BLaER1 treated with 17β-estradiol and CSF1 and Interleukin-3, amounts not matched to agents 10 nM and 100 nM (cell line): ENCODE measurements at regions not wholly inside any gene's neighbourhood (a gene's known extent, or its start where the extent isn't known, plus 50 kb on each side); places are given as distances from the start of the nearest gene placed in this dataset.

ENCODE experiments used
- H3K27ac ChIP-seq, 11 experiments: shearing (Covaris generic); formaldehyde crosslinking; 2 replicates each; pipeline ENCODE4 v1.8.1; 2022
- H3K27me3 ChIP-seq, 11 experiments: shearing (Covaris generic); formaldehyde crosslinking; 2 replicates each; pipeline ENCODE4 v1.8.1; 2022
- H3K36me3 ChIP-seq, 11 experiments: shearing (Covaris generic); formaldehyde crosslinking; 2 replicates each; pipeline ENCODE4 v1.8.1; 2022
- H3K4me1 ChIP-seq, 10 experiments: shearing (Covaris generic); formaldehyde crosslinking; 2 replicates each; pipeline ENCODE4 v1.8.1; 2022
- H3K4me2 ChIP-seq, 11 experiments: shearing (Covaris generic); formaldehyde crosslinking; 2 replicates each; pipeline ENCODE4 v1.8.1; 2022
- H3K4me3 ChIP-seq, 10 experiments: shearing (Covaris generic); formaldehyde crosslinking; 2 replicates each; pipeline ENCODE4 v1.8.1; 2022
- H3K9ac ChIP-seq, 11 experiments: shearing (Covaris generic); formaldehyde crosslinking; 2 replicates each; pipeline ENCODE4 v1.8.1; 2022
- H3K9me3 ChIP-seq, 11 experiments: shearing (Covaris generic); formaldehyde crosslinking; replicated peaks in 1 of 11; 2 replicates each; pipeline ENCODE4 v1.8.1; 2022
- H4K20me1 ChIP-seq, 11 experiments: shearing (Covaris generic); formaldehyde crosslinking; 2 replicates each; pipeline ENCODE4 v1.8.1; 2022
- Cebpa-rat ChIP-seq, 11 experiments: shearing (Covaris generic); IDR thresholded peaks; 2 replicates each; pipeline ENCODE4 v1.8.1; 2022

DNA sequence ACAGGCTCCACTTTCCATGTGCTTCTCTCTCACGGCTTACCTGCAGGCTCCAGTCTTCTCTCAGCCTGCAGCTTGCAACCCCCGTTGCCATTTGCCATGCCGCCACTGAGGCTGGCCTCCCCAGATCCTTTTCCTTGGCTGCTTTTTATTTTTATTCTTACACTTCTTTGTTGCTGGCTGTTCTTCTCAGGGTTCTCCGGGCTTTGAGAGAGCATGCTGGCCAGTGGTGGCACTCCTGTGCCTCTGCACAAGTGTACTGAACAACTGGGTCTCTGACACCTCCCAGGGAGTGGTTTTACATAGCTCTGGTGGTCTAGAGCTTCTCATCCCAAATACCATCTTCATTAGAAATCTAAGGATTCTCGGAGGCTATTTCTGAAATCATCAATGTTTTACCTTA is 241.7 kb upstream of the MTNR1B start:
- Histone ChIP-seq H3K4me1 (no peaks in the 10 kb centered on the region), H3K36me3 (no peaks in the 10 kb centered on the region), H3K4me2 (no peak overlapping the region), H3K9ac (no peak overlapping the region), H3K27ac (no peak overlapping the region), H4K20me1 (no peaks in the 10 kb centered on the region), H3K27me3 (no peaks in the 10 kb centered on the region), H3K9me3 (peaks cover 0 to 12% (median 0%) of the 10 kb centered on the region in 11 experiments; a peak in 3 of 22 replicates), H3K4me3 (no peak overlapping the region)
- no peak for TF ChIP-seq Cebpa-rat (IDR thresholded peaks at IDR 0.05)

DNA sequence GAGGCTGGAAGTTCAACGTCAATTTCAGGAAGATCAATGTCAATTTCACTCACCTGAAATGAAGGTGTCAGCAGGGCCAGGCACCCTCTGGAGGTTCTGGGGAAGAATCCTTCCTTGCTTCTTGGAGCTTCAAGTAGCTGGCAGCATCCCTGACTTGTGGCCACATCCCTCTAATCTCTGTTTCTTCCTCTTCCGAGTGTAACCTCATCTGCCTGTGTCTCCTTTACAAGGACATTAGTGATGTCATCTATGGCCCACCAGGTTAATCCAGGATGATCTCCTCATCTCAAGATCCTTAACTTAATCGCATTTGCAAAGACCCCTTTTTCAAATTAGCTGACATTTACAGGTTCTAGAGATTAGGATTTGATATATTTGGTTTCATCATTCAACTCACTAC is 240.8 kb upstream of the MTNR1B start:
- TF ChIP-seq Cebpa-rat (IDR thresholded peaks at IDR 0.05), result no peak
- no peak overlapping the region for H3K4me2 ChIP-seq
- H3K4me1 ChIP-seq, result no peaks in the 10 kb centered on the region
- H3K27me3 ChIP-seq, result no peaks in the 10 kb centered on the region
- no peak overlapping the region for H3K27ac ChIP-seq
- no peaks in the 10 kb centered on the region for H3K36me3 ChIP-seq
- no peak overlapping the region for H3K4me3 ChIP-seq
- peaks cover 0 to 6% (median 0%) of the 10 kb centered on the region in 11 experiments; a peak in 2 of 22 replicates for H3K9me3 ChIP-seq
- no peaks in the 10 kb centered on the region for H4K20me1 ChIP-seq
- H3K9ac ChIP-seq, result no peak overlapping the region

DNA sequence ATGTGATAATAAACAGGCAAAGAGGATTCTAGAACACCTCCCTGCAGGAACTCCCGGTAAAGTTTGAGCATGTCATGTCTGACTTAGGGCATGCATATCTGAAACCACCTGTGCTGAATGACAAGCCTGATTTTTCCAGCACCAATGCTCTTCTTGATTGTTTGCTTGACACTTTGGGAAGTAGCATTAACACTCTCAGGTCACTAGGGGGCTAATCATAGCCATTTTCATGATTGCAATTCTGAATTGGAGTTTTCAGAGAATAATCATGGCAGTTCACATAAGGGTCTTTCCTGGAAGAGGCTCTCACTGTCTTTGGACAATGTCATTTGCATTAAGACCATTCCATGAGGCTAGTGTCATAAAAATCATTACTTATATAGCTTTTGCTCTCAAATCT is 234.4 kb upstream of the MTNR1B start:
- no peak overlapping the region for H3K4me3 ChIP-seq
- TF ChIP-seq Cebpa-rat (IDR thresholded peaks at IDR 0.05), result no peak
- no peak overlapping the region for H3K27ac ChIP-seq
- H3K36me3 ChIP-seq, result no peaks in the 10 kb centered on the region
- H3K4me2 ChIP-seq, result no peak overlapping the region
- no peaks in the 10 kb centered on the region for H3K27me3 ChIP-seq
- H3K4me1 ChIP-seq, result no peaks in the 10 kb centered on the region
- H3K9me3 ChIP-seq, result no peaks in the 10 kb centered on the region
- no peaks in the 10 kb centered on the region for H4K20me1 ChIP-seq
- H3K9ac ChIP-seq, result no peak overlapping the region

DNA sequence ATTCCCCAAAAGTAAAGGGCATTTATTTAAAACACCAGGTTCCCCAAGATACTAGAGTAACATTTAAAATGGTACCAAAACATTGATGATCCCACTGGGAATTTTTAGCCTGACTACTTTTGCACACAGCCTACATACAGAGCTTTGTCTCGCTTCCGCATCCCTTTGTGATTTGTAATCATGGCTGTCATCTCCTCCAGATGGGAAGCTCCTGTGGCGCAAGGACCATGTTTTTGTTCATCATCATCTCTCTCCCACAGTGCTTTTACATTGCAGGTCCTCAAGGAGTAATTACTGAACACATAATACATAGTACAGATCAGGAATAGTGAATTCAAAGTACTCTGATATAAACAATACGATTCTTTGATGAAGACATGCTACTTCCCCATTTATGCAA is 231.2 kb upstream of the MTNR1B start:
- Histone ChIP-seq H3K27me3 (no peaks in the 10 kb centered on the region), H3K9ac (no peak overlapping the region), H3K4me1 (no peaks in the 10 kb centered on the region), H3K36me3 (no peaks in the 10 kb centered on the region), H3K27ac (no peak overlapping the region), H3K4me3 (no peak overlapping the region), H3K4me2 (no peak overlapping the region), H3K9me3 (no peaks in the 10 kb centered on the region), H4K20me1 (no peaks in the 10 kb centered on the region)
- no peak for TF ChIP-seq Cebpa-rat (IDR thresholded peaks at IDR 0.05)

DNA sequence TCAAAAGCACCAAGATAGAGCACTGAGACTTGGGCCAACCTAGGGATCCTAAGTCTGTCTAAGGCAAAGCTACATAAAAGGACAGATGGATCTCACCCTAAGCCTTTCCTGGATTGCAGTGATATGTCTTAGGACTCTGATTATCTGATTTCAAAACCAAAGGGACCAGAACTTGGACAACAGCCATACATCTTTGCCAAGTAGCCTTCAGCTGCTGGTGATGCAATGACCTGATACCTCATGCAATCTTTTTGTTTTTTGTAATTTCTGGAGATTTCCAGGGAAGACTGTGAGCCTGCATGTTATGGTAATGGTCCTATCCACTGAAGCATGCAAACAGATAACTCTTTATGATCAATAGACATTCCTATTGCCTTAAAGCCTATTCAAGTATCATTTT is 230.4 kb upstream of the MTNR1B start:
- Histone ChIP-seq H3K9me3 (no peaks in the 10 kb centered on the region), H3K4me1 (no peaks in the 10 kb centered on the region), H3K9ac (no peak overlapping the region), H3K4me3 (no peak overlapping the region), H3K36me3 (no peaks in the 10 kb centered on the region), H4K20me1 (no peaks in the 10 kb centered on the region), H3K27ac (no peak overlapping the region), H3K4me2 (no peak overlapping the region), H3K27me3 (no peaks in the 10 kb centered on the region)
- no peak for TF ChIP-seq Cebpa-rat (IDR thresholded peaks at IDR 0.05)

DNA sequence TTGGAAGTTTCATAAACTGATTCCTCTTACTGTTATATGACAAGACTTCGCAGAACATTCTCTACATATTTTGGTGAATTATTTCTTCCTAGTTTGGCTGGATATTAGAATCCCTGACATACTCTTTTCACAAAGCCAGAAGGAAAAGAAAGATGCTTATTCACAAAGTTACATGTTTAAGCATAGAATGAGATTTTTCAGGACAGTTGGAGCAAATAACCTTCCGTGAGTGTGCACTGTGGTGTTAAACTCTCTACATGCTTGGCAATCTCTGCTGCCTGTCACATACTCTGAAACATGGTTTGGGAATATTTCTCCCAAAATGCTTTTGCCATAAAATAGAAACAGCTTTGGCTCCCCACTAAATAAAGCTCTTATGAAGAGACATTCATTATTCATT is 230.0 kb upstream of the MTNR1B start:
- Histone ChIP-seq H3K27ac (no peak overlapping the region), H3K4me3 (no peak overlapping the region), H3K9me3 (no peaks in the 10 kb centered on the region), H3K4me2 (no peak overlapping the region), H3K36me3 (no peaks in the 10 kb centered on the region), H4K20me1 (no peaks in the 10 kb centered on the region), H3K27me3 (no peaks in the 10 kb centered on the region), H3K4me1 (no peaks in the 10 kb centered on the region), H3K9ac (no peak overlapping the region)
- TF ChIP-seq Cebpa-rat (IDR thresholded peaks at IDR 0.05), result no peak

DNA sequence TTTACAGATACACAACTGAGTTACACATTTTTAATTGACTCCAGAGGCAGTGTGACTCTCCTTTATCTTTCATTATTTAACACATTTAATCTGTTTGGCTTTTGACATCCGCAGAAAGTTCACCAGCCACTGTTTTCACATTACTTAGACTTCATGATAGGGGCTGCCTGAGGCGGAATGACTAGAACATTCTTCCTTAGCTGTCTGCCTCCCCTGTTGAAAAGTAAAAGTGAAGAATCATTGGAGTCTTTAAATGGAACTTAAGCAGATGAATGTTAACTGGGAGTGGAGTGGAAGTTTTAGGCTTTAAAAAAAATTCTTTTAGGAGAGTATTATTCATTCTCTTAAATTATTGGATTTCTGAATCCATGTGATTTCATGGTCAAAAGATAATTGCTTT is 229.2 kb upstream of the MTNR1B start:
- Histone ChIP-seq H3K4me2 (no peak overlapping the region), H3K27me3 (no peaks in the 10 kb centered on the region), H3K4me3 (no peak overlapping the region), H3K9ac (no peak overlapping the region), H3K9me3 (no peaks in the 10 kb centered on the region), H3K4me1 (no peaks in the 10 kb centered on the region), H3K36me3 (no peaks in the 10 kb centered on the region), H3K27ac (no peak overlapping the region), H4K20me1 (no peaks in the 10 kb centered on the region)
- no peak for TF ChIP-seq Cebpa-rat (IDR thresholded peaks at IDR 0.05)

DNA sequence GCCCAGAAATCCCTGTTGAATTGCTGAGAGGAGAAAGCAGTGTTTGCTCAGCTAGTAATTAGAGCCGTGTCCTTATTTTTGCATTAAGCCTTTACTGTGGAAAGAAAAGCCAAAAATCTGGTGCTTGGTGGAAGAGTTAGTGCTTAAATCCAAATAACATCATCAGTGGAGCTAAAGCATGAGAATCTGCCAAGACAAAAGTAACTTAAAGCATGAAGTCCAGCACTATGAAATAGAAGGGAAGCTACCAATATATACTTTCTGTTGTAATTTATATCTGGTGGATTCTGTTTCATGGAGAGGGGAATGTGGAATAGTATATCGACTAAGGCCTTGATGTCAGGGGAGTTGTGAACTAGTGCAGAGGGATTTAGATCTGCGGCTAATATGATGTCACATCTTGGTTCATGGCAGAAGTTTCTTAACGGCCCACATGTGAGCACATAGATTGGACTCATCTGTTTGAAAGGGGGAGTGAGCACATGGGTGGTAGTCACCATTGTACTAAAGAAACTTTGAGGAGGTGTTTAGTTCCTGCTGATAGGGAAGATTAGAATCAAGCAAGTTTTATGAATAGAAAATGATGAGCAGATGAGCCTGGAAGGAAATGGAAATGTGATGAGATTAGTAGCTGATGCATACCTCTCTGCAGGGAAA is 224.4 kb upstream of the MTNR1B start:
- TF ChIP-seq Cebpa-rat (IDR thresholded peaks at IDR 0.05), result no peak
- Histone ChIP-seq H3K4me2 (no peak overlapping the region), H3K36me3 (no peaks in the 10 kb centered on the region), H3K4me1 (no peaks in the 10 kb centered on the region), H4K20me1 (no peaks in the 10 kb centered on the region), H3K27ac (no peak overlapping the region), H3K27me3 (no peaks in the 10 kb centered on the region), H3K9me3 (peaks cover 0 to 12% (median 10%) of the 10 kb centered on the region in 11 experiments; a peak in 15 of 22 replicates), H3K4me3 (no peak overlapping the region), H3K9ac (no peak overlapping the region)

DNA sequence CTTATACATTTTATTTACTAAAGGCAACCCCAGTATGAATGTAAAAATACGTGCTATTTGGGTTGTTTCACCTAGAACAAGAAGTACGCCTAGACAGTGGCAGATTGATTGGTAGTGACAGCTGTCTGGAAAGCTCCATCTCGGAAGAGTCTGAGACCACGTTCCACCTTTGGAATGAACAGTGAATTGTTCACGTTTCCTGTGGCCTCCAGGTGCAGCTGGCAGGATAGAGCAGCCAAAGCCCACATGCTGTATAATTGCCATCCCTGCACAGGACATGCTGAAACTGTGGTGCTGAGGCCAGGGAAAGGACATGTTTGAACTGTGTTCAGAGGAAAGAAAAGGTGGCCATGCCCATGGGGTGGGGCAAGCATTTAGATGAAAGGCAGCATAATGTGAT is 218.7 kb upstream of the MTNR1B start:
- TF ChIP-seq Cebpa-rat (IDR thresholded peaks at IDR 0.05), result no peak
- no peak overlapping the region for H3K4me3 ChIP-seq
- H3K4me1 ChIP-seq, result no peaks in the 10 kb centered on the region
- H3K27me3 ChIP-seq, result no peaks in the 10 kb centered on the region
- H3K9me3 ChIP-seq, result peaks cover 0 to 12% (median 10%) of the 10 kb centered on the region in 11 experiments; a peak in 15 of 22 replicates
- H3K4me2 ChIP-seq, result no peak overlapping the region
- no peak overlapping the region for H3K9ac ChIP-seq
- no peaks in the 10 kb centered on the region for H4K20me1 ChIP-seq
- H3K27ac ChIP-seq, result no peak overlapping the region
- no peaks in the 10 kb centered on the region for H3K36me3 ChIP-seq

DNA sequence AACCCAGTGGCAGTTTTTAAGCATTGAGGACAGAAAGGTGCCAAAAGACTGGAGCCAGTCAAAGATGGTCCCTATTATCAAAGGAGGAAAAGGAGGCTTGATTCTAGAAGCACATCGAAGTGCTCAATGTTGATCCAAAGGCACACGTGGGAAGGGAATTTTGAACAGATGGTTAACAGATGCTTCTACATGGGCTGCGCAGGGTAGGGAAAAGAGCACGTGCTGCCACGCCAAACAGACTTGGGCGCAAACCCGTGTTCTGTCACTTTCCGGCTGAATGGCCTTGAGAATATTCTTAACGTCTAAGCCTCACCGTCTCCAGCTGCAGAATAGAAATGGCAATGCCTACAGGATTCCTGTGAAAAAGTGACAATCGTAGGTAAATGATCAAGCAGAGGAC is 217.9 kb upstream of the MTNR1B start:
- H3K9ac ChIP-seq, result no peak overlapping the region
- no peaks in the 10 kb centered on the region for H3K36me3 ChIP-seq
- H3K4me3 ChIP-seq, result no peak overlapping the region
- no peak overlapping the region for H3K27ac ChIP-seq
- H3K9me3 ChIP-seq, result peaks cover 0 to 11% (median 10%) of the 10 kb centered on the region in 11 experiments; a peak in 15 of 22 replicates
- no peaks in the 10 kb centered on the region for H3K4me1 ChIP-seq
- no peak overlapping the region for H3K4me2 ChIP-seq
- no peaks in the 10 kb centered on the region for H4K20me1 ChIP-seq
- no peak for TF ChIP-seq Cebpa-rat (IDR thresholded peaks at IDR 0.05)
- H3K27me3 ChIP-seq, result no peaks in the 10 kb centered on the region
